ENCODE measurements at regions not wholly inside any gene's neighbourhood (a gene's known extent, or its start where the extent isn't known, plus 50 kb on each side); places are given as distances from the start of the nearest gene placed in this dataset.

GRCh38 chr2:128465246-128466170 is 146.8 kb upstream of the HS6ST1 start:
- Mint-ChIP-seq H3K27me3 (ENCODE audit: low read depth) (no peaks in the 10 kb centered on the region), H3K36me3 (ENCODE audit: low read depth) (peaks cover 3% of the 10 kb centered on the region), H3K4me1 (no peaks in the 10 kb centered on the region), H3K27ac (no peak overlapping the region), H3K4me3 (no peak overlapping the region), H3K9me3 (peaks cover 16% of the 10 kb centered on the region)
- TF ChIP-seq CTCF (IDR thresholded peaks at IDR 0.05; ENCODE audit: unreplicated experiment in 3 of 3), result no peak

- H3K4me3 Mint-ChIP-seq, result no peak overlapping the region
- no peaks in the 10 kb centered on the region for H3K27me3 Mint-ChIP-seq (ENCODE audit: low read depth)
- peaks cover 19% of the 10 kb centered on the region for H3K9me3 Mint-ChIP-seq
- H3K27ac Mint-ChIP-seq, result no peak overlapping the region
- TF ChIP-seq CTCF (IDR thresholded peaks at IDR 0.05; ENCODE audit: unreplicated experiment in 3 of 3), result no peak
- no peaks in the 10 kb centered on the region for H3K4me1 Mint-ChIP-seq
- H3K36me3 Mint-ChIP-seq (ENCODE audit: low read depth), result peaks cover 3% of the 10 kb centered on the region
Measured at GRCh38 chr2:128466376-128466775, 147.7 kb upstream of the HS6ST1 start.

GRCh38 chr2:128466776-128467175 is 148.1 kb upstream of the HS6ST1 start:
- no peaks in the 10 kb centered on the region for H3K4me1 Mint-ChIP-seq
- peaks cover 17% of the 10 kb centered on the region for H3K9me3 Mint-ChIP-seq
- no peak overlapping the region for H3K4me3 Mint-ChIP-seq
- H3K27me3 Mint-ChIP-seq (ENCODE audit: low read depth), result no peaks in the 10 kb centered on the region
- no peak overlapping the region for H3K27ac Mint-ChIP-seq
- TF ChIP-seq CTCF (IDR thresholded peaks at IDR 0.05; ENCODE audit: unreplicated experiment in 3 of 3), result no peak
- H3K36me3 Mint-ChIP-seq (ENCODE audit: low read depth), result peaks cover 3% of the 10 kb centered on the region

- no peaks in the 10 kb centered on the region for H3K27me3 Mint-ChIP-seq (ENCODE audit: low read depth)
- H3K9me3 Mint-ChIP-seq, result peaks cover 23% of the 10 kb centered on the region
- no peaks in the 10 kb centered on the region for H3K4me1 Mint-ChIP-seq
- no peak overlapping the region for H3K4me3 Mint-ChIP-seq
- no peak for TF ChIP-seq CTCF (IDR thresholded peaks at IDR 0.05; ENCODE audit: unreplicated experiment in 3 of 3)
- peaks cover 3% of the 10 kb centered on the region for H3K36me3 Mint-ChIP-seq (ENCODE audit: low read depth)
- H3K27ac Mint-ChIP-seq, result no peak overlapping the region
Measured at GRCh38 chr2:128467321-128467969, 148.8 kb upstream of the HS6ST1 start.

GRCh38 chr2:128468186-128468920 is 149.7 kb upstream of the HS6ST1 start:
- H3K4me3 Mint-ChIP-seq, result no peak overlapping the region
- no peaks in the 10 kb centered on the region for H3K27me3 Mint-ChIP-seq (ENCODE audit: low read depth)
- no peak overlapping the region for H3K27ac Mint-ChIP-seq
- H3K9me3 Mint-ChIP-seq, result peaks cover 29% of the 10 kb centered on the region
- no peak for TF ChIP-seq CTCF (IDR thresholded peaks at IDR 0.05; ENCODE audit: unreplicated experiment in 3 of 3)
- peaks cover 8% of the 10 kb centered on the region for H3K4me1 Mint-ChIP-seq
- peaks cover 3% of the 10 kb centered on the region for H3K36me3 Mint-ChIP-seq (ENCODE audit: low read depth)

All from nephron (organoid).